Glutamatergic neuron (in vitro differentiated cells): ENCODE measurements at regions not wholly inside any gene's neighbourhood (a gene's known extent, or its start where the extent isn't known, plus 50 kb on each side); places are given as distances from the start of the nearest gene placed in this dataset.

Experiments
- DNase-seq: peaks from one replicate; pipeline ENCODE4 v3.0.0; 2022
- H3K27ac Mint-ChIP-seq: one replicate; pipeline ENCODE4 v1.8.0; 2020; ENCODE audit warnings: mild to moderate bottlenecking, mixed read lengths, inconsistent platforms; ENCODE audit not compliant: unreplicated experiment
- H3K27me3 Mint-ChIP-seq: one replicate; pipeline ENCODE4 v1.8.0; 2020; ENCODE audit warnings: mild to moderate bottlenecking, moderate library complexity, mixed read lengths, inconsistent platforms; ENCODE audit not compliant: unreplicated experiment
- H3K36me3 Mint-ChIP-seq: one replicate; pipeline ENCODE4 v1.8.0; 2020; ENCODE audit warnings: mild to moderate bottlenecking, mixed read lengths, inconsistent platforms; ENCODE audit not compliant: unreplicated experiment
- H3K4me1 Mint-ChIP-seq: one replicate; pipeline ENCODE4 v1.8.0; 2020; ENCODE audit warnings: mild to moderate bottlenecking, low read depth, mixed read lengths, inconsistent platforms; ENCODE audit not compliant: unreplicated experiment
- H3K4me3 Mint-ChIP-seq: one replicate; pipeline ENCODE4 v1.8.0; 2020; ENCODE audit warnings: mild to moderate bottlenecking, mixed read lengths, inconsistent platforms; ENCODE audit not compliant: unreplicated experiment
- H3K9me3 Mint-ChIP-seq: one replicate; pipeline ENCODE4 v1.8.0; 2020; ENCODE audit warnings: mild to moderate bottlenecking, moderate library complexity, mixed read lengths, inconsistent platforms; ENCODE audit not compliant: unreplicated experiment
- CTCF ChIP-seq: fragments of 200-600 bp; sonication (generic); IDR thresholded peaks from one replicate; pipeline ENCODE4 v1.5.0; 2021; ENCODE audit not compliant: partially characterized antibody, unreplicated experiment

DNA sequence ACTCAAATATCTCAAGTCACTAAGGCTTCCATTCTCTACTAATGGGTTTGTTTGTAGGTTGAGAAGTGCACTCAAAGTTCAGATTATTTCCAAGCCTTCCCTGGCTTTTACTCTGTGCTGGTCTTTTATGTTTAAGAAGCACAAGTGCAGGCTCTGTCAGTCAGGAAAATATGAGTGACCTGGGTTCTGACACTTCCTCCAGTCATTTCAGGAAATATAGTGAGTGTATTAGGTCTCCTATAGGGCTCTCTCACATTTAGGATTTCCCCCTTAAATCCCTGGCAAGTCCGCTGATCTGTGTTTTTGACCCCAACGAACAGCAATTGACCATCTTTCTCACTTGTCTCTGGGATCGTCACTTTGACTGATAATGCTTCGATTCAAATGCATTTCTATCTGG, 210.2 kb downstream of the ARPP21 start:
- Mint-ChIP-seq H3K4me3 (no peak overlapping the region), H3K27ac (no peak overlapping the region), H3K4me1 (peaks cover 3% of the 10 kb centered on the region), H3K36me3 (no peaks in the 10 kb centered on the region), H3K27me3 (no peaks in the 10 kb centered on the region), H3K9me3 (no peaks in the 10 kb centered on the region)
- TF ChIP-seq CTCF, result no peak
- DNase-seq, result no peak

- Mint-ChIP-seq H3K4me1 (peaks cover 3% of the 10 kb centered on the region), H3K4me3 (no peak overlapping the region), H3K9me3 (no peaks in the 10 kb centered on the region), H3K27me3 (no peaks in the 10 kb centered on the region), H3K27ac (no peak overlapping the region), H3K36me3 (no peaks in the 10 kb centered on the region)
- no peak for TF ChIP-seq CTCF
- no peak for DNase-seq
Measured at GRCh38 chr3:35849963-35850362, 210.6 kb downstream of the ARPP21 start.

- Mint-ChIP-seq H3K27ac (no peak overlapping the region), H3K9me3 (no peaks in the 10 kb centered on the region), H3K36me3 (no peaks in the 10 kb centered on the region), H3K4me3 (no peak overlapping the region), H3K27me3 (peaks cover 3% of the 10 kb centered on the region), H3K4me1 (peaks cover 4% of the 10 kb centered on the region)
- TF ChIP-seq CTCF, result no peak
- no peak for DNase-seq
Measured at GRCh38 chr3:35857004-35857403, 217.7 kb downstream of the ARPP21 start.

GRCh38 chr3:35862057-35862456, 222.7 kb downstream of the ARPP21 start:
- Mint-ChIP-seq H3K36me3 (no peaks in the 10 kb centered on the region), H3K4me1 (peaks cover 2% of the 10 kb centered on the region), H3K9me3 (no peaks in the 10 kb centered on the region), H3K27ac (no peak overlapping the region), H3K27me3 (peaks cover under 1% of the 10 kb centered on the region), H3K4me3 (no peak overlapping the region)
- DNase-seq, result no peak
- no peak for TF ChIP-seq CTCF

GRCh38 chr3:35864871-35865270, 225.5 kb downstream of the ARPP21 start:
- Mint-ChIP-seq H3K27ac (no peak overlapping the region), H3K9me3 (no peaks in the 10 kb centered on the region), H3K4me3 (no peak overlapping the region), H3K27me3 (no peaks in the 10 kb centered on the region), H3K4me1 (peaks cover 5% of the 10 kb centered on the region), H3K36me3 (no peaks in the 10 kb centered on the region)
- no peak for TF ChIP-seq CTCF
- DNase-seq, result no peak
